ENCODE measurements at regions not wholly inside any gene's neighbourhood (a gene's known extent, or its start where the extent isn't known, plus 50 kb on each side); places are given as distances from the start of the nearest gene placed in this dataset.

- H3K9me3 Mint-ChIP-seq: peaks cover 82% of the 10 kb centered on the region
- no peaks in the 10 kb centered on the region for H4K20me1 ChIP-seq (replicated peaks; ENCODE audit: insufficient read depth)
- no peaks in the 10 kb centered on the region for H3K27me3 Mint-ChIP-seq (ENCODE audit: insufficient read depth, low read depth, poor library complexity)
- no peak overlapping the region for H3K4me3 ChIP-seq
- H3K79me2 ChIP-seq (replicated peaks; ENCODE audit: insufficient read depth): no peaks in the 10 kb centered on the region
- ATAC-seq (no peak), DNase-seq (ENCODE audit: low spot score) (no peak)
- H3K4me1 Mint-ChIP-seq: no peaks in the 10 kb centered on the region
- no peaks in the 10 kb centered on the region for H3K36me3 ChIP-seq (ENCODE audit: insufficient read depth)
- H3K4me2 ChIP-seq: no peak overlapping the region
- H3K27ac ChIP-seq (ENCODE audit: low read depth): no peak overlapping the region
- H3F3A ChIP-seq (replicated peaks; ENCODE audit: low read depth): no peaks in the 10 kb centered on the region
- H3K36me3 Mint-ChIP-seq (ENCODE audit: low read depth): peaks cover 4% of the 10 kb centered on the region; the same call in 2 of the 3 replicates
- TF ChIP-seq JUNB (IDR thresholded peaks at IDR 0.05; ENCODE audit: unreplicated experiment) (no peak), ZNF462 (CRISPR knock-in tag; IDR thresholded peaks at IDR 0.05) (no peak), STAT1 (IDR thresholded peaks at IDR 0.05; ENCODE audit: unreplicated experiment) (no peak), ZNF114 (CRISPR knock-in tag; IDR thresholded peaks at IDR 0.05) (no peak), CTCF (conservative IDR thresholded peaks at IDR 0.05; ENCODE audit: low read depth in 2 of 2) (no peak), REST (IDR thresholded peaks at IDR 0.05; ENCODE audit: unreplicated experiment) (no peak), ETS1 (IDR thresholded peaks at IDR 0.05) (no peak), CREB1 (CRISPR knock-in tag; IDR thresholded peaks at IDR 0.05; ENCODE audit: low read depth) (no peak), NANOG (IDR thresholded peaks at IDR 0.05; ENCODE audit: borderline replicate concordance) (no peak), POLR2AphosphoS5 (IDR thresholded peaks at IDR 0.05; ENCODE audit: low read depth) (no peak)
- H3K4me1 ChIP-seq (ENCODE audit: insufficient read depth): peaks cover 5% of the 10 kb centered on the region; the same call in 1 of the 2 replicates
- no peaks in the 10 kb centered on the region for H3K9me2 ChIP-seq (ENCODE audit: insufficient read depth)
- H3K27me3 ChIP-seq (ENCODE audit: insufficient read depth): no peaks in the 10 kb centered on the region
- no peak overlapping the region for H3K27ac Mint-ChIP-seq
- H2AFZ ChIP-seq: no peak overlapping the region
- H3K4me3 Mint-ChIP-seq: no peak overlapping the region
These were observed 198.5 kb upstream of the HS3ST4 start for GRCh38 chr16:25493136-25493811.

Measured in GM23338 (cell line).